H7 (cell line): ENCODE measurements at regions not wholly inside any gene's neighbourhood (a gene's known extent, or its start where the extent isn't known, plus 50 kb on each side); places are given as distances from the start of the nearest gene placed in this dataset.

Source experiments
- DNase-seq: peaks from one replicate; pipeline ENCODE4 v3.0.0; 2012
- H3K27me3 ChIP-seq: 2 replicates; pipeline ENCODE4 v1.6.0; 2011; ENCODE audit warnings: mild to moderate bottlenecking, low read length; ENCODE audit not compliant: control insufficient read depth, insufficient read depth
- H3K36me3 ChIP-seq: replicated peaks from 2 replicates; pipeline ENCODE4 v1.5.1; 2011; ENCODE audit warnings: low read length; ENCODE audit not compliant: control insufficient read depth, insufficient read depth
- H3K4me3 ChIP-seq: 2 replicates; pipeline ENCODE4 v1.5.1; 2011; ENCODE audit warnings: low read depth, mild to moderate bottlenecking, control low read depth, low read length, moderate library complexity; ENCODE audit not compliant: insufficient read depth

DNA sequence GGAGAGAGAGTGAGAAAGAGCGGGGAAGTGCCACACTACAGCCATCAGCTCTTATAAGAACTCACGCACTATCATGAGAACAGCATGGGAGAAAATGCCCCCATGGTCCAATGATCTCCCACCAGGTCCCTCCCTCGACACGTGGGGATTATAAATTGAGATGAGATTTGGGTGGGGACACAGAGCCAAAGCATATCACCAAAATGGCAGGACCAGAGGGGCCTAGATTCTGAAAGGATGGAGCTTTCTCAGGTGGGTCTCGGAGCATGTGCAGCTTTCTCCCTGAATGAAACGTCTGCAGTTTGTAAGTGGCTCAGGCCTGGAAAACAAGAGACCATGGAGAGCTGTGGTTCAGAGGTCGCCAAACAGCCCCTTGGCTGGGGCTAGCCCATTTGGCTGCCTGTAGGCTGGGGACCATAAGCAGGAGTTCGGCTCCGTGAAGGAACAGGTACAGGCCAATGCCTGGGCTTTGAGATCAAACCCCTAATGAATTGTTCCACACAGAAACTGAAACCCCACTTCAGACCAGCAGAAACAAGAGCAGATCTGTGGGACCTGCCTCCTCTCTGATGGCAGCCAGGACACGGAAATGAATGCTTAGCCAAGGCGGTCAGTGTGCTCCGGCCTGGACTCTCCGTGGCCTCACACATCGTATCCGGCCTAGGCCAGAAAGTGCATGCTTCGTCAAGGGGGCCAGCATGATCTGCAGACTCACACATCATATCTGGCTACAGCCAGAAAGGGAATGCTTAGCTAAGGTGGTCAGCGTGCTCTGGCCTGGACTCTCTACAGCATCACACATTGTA, 111.2 kb upstream of the TMEM18 start:
- H3K4me3 ChIP-seq = no peak overlapping the region
- no peaks in the 10 kb centered on the region for H3K36me3 ChIP-seq
- DNase-seq = no peak
- H3K27me3 ChIP-seq = no peaks in the 10 kb centered on the region

DNA sequence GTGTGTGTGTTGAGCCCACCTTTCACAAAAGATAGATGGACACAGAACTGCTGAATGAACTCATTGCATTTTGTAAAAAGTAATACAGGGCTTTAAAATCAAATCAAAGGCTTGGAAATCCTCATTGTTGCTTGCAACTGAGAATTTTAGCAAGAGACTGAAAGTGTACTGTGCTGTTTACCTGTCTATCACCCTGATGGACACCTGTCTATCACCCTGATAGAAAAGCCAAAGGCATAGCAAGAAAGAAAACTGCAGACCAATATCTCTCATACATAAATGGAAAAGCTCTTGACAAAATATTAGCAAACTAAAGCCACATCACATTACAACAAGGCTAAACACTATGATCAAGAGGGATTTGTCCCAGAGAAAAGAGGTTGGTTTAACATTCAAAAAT, 107.5 kb upstream of the TMEM18 start:
- Histone ChIP-seq H3K36me3 (no peaks in the 10 kb centered on the region), H3K4me3 (no peak overlapping the region), H3K27me3 (no peaks in the 10 kb centered on the region)
- no peak for DNase-seq

DNA sequence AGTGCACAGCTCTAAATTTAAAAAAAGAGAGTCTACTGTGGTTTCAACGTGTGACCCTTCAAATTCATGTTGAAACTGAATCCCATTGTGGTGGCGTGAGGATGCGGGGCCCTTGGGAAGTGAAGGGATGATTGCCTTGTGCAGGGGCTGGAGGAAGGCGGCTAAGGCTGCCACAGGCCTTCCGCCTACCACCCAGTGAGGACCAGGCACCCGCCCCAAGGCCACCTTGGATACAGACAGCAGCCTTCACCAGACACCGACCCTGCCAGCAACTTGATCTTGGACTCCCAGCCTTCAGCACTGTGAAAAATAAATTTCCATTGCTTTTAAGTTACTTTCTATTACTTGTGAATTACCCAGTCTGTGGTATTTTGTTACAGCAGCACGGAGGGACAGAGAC, 103.4 kb upstream of the TMEM18 start:
- Histone ChIP-seq H3K36me3 (no peaks in the 10 kb centered on the region), H3K27me3 (no peaks in the 10 kb centered on the region; the same call in 1 of the 2 replicates), H3K4me3 (no peak overlapping the region)
- DNase-seq = no peak

DNA sequence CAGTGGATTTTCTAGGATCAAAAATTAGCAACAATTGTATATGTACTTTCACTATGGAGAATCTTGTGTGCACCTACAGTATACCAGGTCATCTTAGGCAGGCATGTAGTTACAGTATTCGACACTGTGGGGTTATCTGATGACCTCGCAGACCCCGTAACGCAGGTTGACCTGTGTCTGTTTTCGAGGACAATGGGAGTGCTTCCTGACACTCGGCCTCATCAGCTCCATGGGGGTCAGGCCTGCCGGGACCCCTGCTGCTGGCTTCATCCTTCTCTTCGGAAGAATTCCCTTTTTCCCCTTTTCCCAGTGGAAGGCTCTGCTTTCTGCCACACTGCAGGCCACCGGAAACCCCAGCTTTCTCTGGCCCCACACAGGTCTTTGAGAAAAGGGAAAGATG, 102.8 kb upstream of the TMEM18 start:
- DNase-seq = peak; percentile 62
- H3K36me3 ChIP-seq = no peaks in the 10 kb centered on the region
- no peaks in the 10 kb centered on the region; the same call in 1 of the 2 replicates for H3K27me3 ChIP-seq
- no peak overlapping the region for H3K4me3 ChIP-seq

DNA sequence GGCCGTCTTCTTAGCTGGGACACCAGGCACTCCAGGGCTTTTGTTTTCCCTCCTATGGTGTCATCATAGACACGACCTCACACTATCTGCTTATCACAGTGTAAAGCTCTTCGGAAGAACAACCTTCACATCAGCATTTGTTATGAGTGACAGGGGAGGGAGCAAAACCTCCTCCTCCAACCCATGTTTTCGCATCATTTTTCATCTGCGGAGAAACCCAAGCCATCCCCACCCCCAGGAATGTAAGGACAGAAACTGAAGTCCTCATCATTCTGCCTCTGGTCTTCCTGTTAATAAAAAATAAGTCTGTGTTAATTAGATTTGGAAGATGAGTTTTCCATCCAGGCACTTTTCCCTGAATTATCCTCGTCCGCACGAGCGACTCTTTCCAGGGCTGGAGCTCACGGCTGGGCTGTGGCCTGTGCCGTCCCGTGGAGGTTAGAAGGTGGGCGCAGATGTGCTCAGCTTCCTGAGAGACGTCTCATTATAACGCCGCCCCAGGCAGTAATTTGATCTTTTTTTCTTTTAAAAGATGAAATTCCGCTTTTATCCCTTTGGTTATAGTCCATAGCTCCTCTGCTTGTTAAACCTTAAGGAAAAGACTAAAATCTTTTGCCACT, 101.6 kb upstream of the TMEM18 start:
- Histone ChIP-seq H3K27me3 (no peaks in the 10 kb centered on the region; the same call in 1 of the 2 replicates), H3K4me3 (no peak overlapping the region), H3K36me3 (no peaks in the 10 kb centered on the region)
- DNase-seq = no peak

DNA sequence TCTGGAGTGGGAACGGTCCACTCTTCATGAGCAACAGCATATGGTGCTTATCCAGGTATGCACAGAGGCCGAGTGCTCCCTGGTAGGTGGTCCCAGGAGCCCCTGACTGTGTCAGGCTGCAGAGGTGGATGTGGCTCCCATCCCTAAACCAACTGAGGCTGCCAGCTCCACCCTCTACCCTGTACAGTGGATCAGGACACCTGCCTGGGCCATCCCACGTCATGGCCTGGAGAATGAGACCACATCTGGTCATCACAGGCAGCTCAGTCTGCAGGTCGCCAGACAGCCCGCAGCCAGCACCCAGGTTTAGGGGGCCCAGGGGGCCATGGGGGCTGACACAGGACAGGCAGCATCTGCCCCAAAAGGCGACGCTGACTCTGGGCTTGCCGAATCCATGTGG, 100.3 kb upstream of the TMEM18 start:
- no peaks in the 10 kb centered on the region for H3K36me3 ChIP-seq
- DNase-seq = no peak
- H3K27me3 ChIP-seq = no peaks in the 10 kb centered on the region; the same call in 1 of the 2 replicates
- H3K4me3 ChIP-seq = no peak overlapping the region

DNA sequence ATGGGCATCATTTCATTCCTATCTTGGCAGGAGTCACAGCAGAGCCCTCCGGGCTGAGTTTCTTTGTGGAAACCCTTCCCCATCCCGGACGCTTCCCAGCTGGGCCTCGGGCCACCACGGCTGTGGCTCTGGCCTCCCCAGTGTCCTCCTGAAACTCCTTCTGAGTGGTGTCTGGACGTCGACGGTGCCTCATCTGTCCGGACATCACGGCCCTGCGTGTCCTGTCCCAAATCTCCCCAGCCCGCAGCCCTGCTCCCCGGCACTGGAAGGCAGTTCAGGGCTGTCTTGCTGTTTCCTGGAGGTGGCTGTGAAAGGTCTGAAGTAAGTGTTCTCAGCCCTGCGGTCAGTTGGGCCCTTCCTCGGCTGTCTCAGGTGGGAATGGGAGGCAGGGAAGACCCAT, 99.8 kb upstream of the TMEM18 start:
- no peak for DNase-seq
- Histone ChIP-seq H3K27me3 (no peaks in the 10 kb centered on the region; the same call in 1 of the 2 replicates), H3K4me3 (no peak overlapping the region), H3K36me3 (no peaks in the 10 kb centered on the region)

DNA sequence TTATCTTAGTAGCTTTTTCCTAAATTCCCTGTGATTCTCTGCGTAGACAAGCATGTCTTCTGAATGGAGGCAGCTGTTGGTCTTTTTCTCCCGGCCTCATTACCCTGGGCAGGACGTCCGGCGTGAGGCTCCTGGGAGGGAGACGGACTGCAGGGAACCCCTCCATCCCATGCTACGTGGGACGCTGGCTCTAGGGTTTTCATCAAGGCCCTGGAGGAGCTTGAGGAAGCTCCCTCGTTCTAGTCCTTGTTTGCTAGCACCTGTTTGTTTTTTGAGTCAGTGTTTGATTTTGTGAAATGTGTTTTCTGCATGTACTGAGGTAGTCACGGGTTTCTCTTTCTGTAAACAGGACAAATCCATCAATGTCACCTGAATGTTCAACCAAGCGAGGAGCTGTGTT, 99.3 kb upstream of the TMEM18 start:
- no peak overlapping the region for H3K4me3 ChIP-seq
- H3K27me3 ChIP-seq = no peaks in the 10 kb centered on the region; the same call in 1 of the 2 replicates
- H3K36me3 ChIP-seq = no peaks in the 10 kb centered on the region
- DNase-seq = peak; percentile 53

DNA sequence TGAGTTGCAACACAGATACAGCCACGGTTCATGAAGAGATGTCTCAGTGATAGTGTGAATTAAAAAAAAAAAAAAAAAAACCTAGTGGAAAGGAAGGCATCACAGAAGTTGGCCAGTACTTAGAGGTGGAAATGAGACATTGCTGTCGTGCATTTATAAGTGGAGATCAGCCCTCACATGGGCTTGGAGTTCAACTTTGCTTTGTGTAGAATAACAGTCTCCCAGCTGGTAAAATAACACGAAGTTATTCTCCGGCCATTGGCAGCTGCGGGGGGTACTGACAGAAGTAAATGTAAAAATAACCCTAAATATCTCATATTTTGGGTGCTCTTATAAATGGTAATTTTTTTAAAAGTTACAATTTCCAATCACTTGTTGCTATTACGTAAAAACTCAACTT, 98.8 kb upstream of the TMEM18 start:
- Histone ChIP-seq H3K27me3 (no peaks in the 10 kb centered on the region; the same call in 1 of the 2 replicates), H3K4me3 (no peak overlapping the region), H3K36me3 (no peaks in the 10 kb centered on the region)
- no peak for DNase-seq

DNA sequence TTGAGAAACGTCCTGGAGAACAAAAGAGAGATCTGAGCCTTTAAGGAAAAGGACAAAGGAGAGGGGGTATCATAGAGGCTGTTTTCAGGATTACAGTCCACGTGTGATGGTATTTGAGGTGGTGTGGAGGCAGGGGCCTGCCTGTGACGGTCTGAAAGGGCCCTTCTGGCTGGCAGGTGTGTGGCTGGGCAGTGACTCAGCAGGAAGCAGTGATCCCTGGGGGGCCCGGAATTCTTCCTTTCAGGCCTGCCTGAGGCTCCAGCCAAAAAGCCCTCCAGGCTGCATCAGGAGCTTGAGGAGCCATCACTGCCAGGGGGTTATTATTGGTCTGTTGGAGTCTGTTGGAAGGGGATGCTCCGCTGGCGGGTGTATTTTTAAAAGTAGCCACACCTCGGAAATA, 97.2 kb upstream of the TMEM18 start:
- Histone ChIP-seq H3K36me3 (no peaks in the 10 kb centered on the region), H3K4me3 (no peak overlapping the region), H3K27me3 (no peaks in the 10 kb centered on the region; the same call in 1 of the 2 replicates)
- peak; percentile 81 for DNase-seq

DNA sequence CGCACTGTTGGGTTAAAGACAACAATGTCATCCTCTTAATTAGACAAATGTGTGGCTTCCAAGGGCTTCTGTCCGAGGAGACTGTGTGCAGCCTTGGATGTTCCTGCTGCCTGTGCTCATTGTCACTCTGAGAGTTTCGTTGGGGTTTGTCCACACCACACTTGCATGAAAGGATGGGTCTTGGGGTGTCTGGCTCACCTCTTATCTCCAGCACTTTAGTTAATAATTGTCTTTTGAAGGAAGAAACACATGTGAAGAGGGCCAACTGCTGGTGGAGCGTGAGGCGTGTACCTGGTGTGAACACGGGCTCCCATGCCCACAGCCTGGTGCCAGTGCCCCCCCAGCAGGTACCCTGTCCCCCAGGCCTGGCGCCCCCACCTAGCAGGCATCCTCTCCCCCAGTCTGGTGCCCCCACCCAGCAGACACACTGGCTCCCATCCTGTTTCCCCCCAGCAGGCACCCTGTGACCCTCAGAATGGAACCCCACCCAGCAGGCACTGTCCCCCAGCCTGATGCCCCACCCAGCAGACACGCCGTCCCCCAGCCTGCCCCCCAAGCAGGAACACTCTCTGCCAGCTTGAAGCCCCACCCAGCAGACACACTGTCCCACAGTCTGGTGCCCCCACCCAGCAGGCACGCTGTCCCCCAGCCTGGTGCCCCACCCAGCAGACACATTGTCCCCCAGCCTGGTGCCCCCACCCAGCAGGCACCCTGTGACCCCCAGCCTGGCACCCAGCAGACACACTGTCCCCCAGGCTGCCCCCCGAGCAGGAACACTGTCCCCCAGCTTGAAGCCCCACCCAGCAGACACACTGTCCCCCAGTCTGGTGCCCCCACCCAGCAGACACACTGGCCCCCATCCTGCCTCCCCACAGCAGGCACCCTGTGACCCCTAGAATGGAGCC, 96.3 kb upstream of the TMEM18 start:
- Histone ChIP-seq H3K27me3 (no peaks in the 10 kb centered on the region; the same call in 1 of the 2 replicates), H3K4me3 (no peak overlapping the region)
- DNase-seq = no peak

DNA sequence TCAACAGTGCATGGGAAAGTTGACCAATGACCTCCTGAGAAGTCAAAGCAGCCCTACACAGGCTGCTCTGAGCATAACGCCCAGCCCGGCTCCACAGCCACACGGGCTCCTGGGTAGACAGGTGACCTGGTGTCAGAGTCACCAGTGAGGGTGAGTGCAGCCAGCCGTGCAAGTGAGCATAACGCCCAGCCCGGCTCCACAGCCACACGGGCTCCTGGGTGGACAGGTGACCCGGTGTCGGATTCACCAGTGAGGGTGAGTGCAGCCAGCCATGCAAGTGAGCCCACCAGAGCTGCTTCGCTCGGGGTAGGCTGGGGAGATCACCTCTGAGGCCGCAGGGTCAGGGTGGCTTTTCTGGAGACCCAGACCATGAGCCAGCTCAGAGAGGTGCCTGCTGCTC, 94.3 kb upstream of the TMEM18 start:
- Histone ChIP-seq H3K36me3 (no peaks in the 10 kb centered on the region), H3K4me3 (no peak overlapping the region), H3K27me3 (no peaks in the 10 kb centered on the region)
- DNase-seq = no peak

More for the DNA sequence above, 96.3 kb upstream of the TMEM18 start:
- H3K36me3 ChIP-seq = no peaks in the 10 kb centered on the region

DNA sequence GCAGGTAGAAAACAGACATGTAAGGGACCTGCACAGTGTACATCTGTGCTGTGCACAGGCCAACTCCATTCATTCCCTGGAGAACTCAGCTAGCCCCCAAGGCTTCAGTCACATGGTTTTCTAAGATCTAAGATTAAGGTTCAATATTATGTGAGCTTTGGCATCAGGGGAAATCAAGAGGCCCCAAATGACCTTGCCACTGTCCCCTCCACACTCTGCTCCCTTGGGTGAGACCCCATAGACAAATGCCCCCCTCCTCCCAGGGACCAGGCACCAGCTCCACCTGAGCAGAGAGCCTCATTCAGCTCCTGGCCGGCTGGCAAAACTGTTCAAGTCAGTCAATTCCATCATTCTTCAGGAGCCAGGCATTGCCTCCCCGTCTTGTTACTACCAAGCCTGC, 93.6 kb upstream of the TMEM18 start:
- no peak overlapping the region for H3K4me3 ChIP-seq
- no peaks in the 10 kb centered on the region for H3K27me3 ChIP-seq
- no peak for DNase-seq
- no peaks in the 10 kb centered on the region for H3K36me3 ChIP-seq

DNA sequence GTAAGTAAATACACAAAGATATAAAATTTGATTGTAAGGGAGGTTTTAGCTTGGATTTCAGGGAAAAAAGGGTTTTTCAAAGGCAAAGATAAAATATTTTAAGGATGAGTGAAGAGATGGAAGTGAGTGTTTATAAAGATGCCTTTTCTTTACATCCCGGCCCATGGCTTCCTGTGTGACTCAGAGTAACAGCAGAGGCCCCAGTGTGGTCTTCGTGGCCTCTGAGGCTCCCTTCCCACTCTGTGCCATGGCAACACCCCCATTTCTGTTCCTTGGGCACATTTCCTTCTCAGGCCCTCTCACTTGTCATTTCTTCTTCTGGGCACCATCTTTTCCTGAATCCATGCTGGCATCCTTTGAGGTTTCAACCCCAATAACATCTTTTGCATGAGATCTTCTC, 92.6 kb upstream of the TMEM18 start:
- DNase-seq = no peak
- Histone ChIP-seq H3K36me3 (no peaks in the 10 kb centered on the region), H3K4me3 (no peak overlapping the region), H3K27me3 (no peaks in the 10 kb centered on the region)
